ENCODE measurements at regions not wholly inside any gene's neighbourhood (a gene's known extent, or its start where the extent isn't known, plus 50 kb on each side); places are given as distances from the start of the nearest gene placed in this dataset.

GRCh38 chr13:73857106-73857505, 277.1 kb downstream of the KLF12 start:
- TF ChIP-seq CBX3 (IDR thresholded peaks at IDR 0.05; ENCODE audit: low read depth) (no peak), EZH2phosphoT487 (IDR thresholded peaks at IDR 0.05; ENCODE audit: borderline replicate concordance) (no peak), POLR2A (IDR thresholded peaks at IDR 0.05; ENCODE audit: borderline replicate concordance, extremely low read depth, insufficient read depth, insufficient read length) (no peak)
- TF ChIP-seq, protein P1, sequence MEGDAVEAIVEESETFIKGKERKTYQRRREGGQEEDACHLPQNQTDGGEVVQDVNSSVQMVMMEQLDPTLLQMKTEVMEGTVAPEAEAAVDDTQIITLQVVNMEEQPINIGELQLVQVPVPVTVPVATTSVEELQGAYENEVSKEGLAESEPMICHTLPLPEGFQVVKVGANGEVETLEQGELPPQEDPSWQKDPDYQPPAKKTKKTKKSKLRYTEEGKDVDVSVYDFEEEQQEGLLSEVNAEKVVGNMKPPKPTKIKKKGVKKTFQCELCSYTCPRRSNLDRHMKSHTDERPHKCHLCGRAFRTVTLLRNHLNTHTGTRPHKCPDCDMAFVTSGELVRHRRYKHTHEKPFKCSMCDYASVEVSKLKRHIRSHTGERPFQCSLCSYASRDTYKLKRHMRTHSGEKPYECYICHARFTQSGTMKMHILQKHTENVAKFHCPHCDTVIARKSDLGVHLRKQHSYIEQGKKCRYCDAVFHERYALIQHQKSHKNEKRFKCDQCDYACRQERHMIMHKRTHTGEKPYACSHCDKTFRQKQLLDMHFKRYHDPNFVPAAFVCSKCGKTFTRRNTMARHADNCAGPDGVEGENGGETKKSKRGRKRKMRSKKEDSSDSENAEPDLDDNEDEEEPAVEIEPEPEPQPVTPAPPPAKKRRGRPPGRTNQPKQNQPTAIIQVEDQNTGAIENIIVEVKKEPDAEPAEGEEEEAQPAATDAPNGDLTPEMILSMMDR (IDR thresholded peaks at IDR 0.05 in 2 of 3, conservative IDR thresholded peaks at IDR 0.05 in 1 of 3; ENCODE audit: borderline replicate concordance in 1 of 3, insufficient read depth in 1 of 3, low read depth in 2 of 3, low read length in 2 of 3): no peak

Measured in HCT116 (cell line).